ENCODE measurements at regions not wholly inside any gene's neighbourhood (a gene's known extent, or its start where the extent isn't known, plus 50 kb on each side); places are given as distances from the start of the nearest gene placed in this dataset.
"Not testable (repeated sequence)": the region's sequence is repeated elsewhere in the genome, so short reads cannot be mapped to it uniquely, and the experiment has no call there.

- DNase-seq (no peak), ATAC-seq (ENCODE audit: low read depth) (no peak)
- TF ChIP-seq CTCF (IDR thresholded peaks at IDR 0.05) = no peak
- Mint-ChIP-seq H3K27ac (no peak overlapping the region), H3K27me3 (no peaks in the 10 kb centered on the region), H3K36me3 (ENCODE audit: low read depth) (no peaks in the 10 kb centered on the region), H3K9me3 (peaks cover 5% of the 10 kb centered on the region), H3K4me1 (peaks cover 27% of the 10 kb centered on the region), H3K4me3 (no peak overlapping the region)
- ChIA-PET CTCF (interaction anchor here (1.2 kb wide), 1 partner anchor 10 kb away, joined by 4 read pairs; no protein-coding TSS in a partner anchor), POLR2A (no interaction called here)
- intact Hi-C loops (cut with micrococcal nuclease) = no loop called here
Observed at GRCh38 chr21:35195232-35195631, 146.1 kb upstream of the RUNX1 start.

GRCh38 chr21:35191754-35192153, 142.7 kb upstream of the RUNX1 start:
- CTCF ChIA-PET = no interaction called here
- TF ChIP-seq CTCF (IDR thresholded peaks at IDR 0.05) = no peak
- POLR2A ChIA-PET = interaction anchor here (1.5 kb wide), 2 partner anchors 14 to 303 kb away, joined by 4 to 7 read pairs; no protein-coding TSS in a partner anchor
- DNase-seq (no peak), ATAC-seq (ENCODE audit: low read depth) (no peak)
- Mint-ChIP-seq H3K4me1 (peaks cover 36% of the 10 kb centered on the region), H3K27ac (no peak overlapping the region), H3K36me3 (ENCODE audit: low read depth) (no peaks in the 10 kb centered on the region), H3K27me3 (no peaks in the 10 kb centered on the region), H3K9me3 (peaks cover 5% of the 10 kb centered on the region), H3K4me3 (no peak overlapping the region)
- intact Hi-C loops (cut with micrococcal nuclease) = no loop called here

GRCh38 chr21:35191128-35191527, 142.0 kb upstream of the RUNX1 start:
- H3K27ac Mint-ChIP-seq = peak overlapping the region; percentile 78
- no peak overlapping the region for H3K4me3 Mint-ChIP-seq
- no peak for TF ChIP-seq CTCF (IDR thresholded peaks at IDR 0.05)
- DNase-seq (no peak), ATAC-seq (ENCODE audit: low read depth) (no peak)
- ChIA-PET POLR2A (interaction anchor here (1.0 to 1.5 kb wide), 3 partner anchors 14 to 325 kb away, joined by 3 to 7 read pairs (median 4); no protein-coding TSS in a partner anchor), CTCF (interaction anchor here (1.0 to 1.6 kb wide), 2 partner anchors 13 to 36 kb away, joined by 3 to 5 read pairs; no protein-coding TSS in a partner anchor)
- H3K4me1 Mint-ChIP-seq = peaks cover 36% of the 10 kb centered on the region
- intact Hi-C loops (cut with micrococcal nuclease) = no loop called here
- peaks cover 5% of the 10 kb centered on the region for H3K9me3 Mint-ChIP-seq
- H3K36me3 Mint-ChIP-seq (ENCODE audit: low read depth) = no peaks in the 10 kb centered on the region
- H3K27me3 Mint-ChIP-seq = no peaks in the 10 kb centered on the region

GRCh38 chr21:35190201-35190701, 141.1 kb upstream of the RUNX1 start:
- TF ChIP-seq CTCF (IDR thresholded peaks at IDR 0.05) = no peak
- peak overlapping the region; percentile 61 for H3K4me3 Mint-ChIP-seq
- peak overlapping the region; percentile 78 for H3K27ac Mint-ChIP-seq
- no peak for DNase-seq
- no peak for ATAC-seq (ENCODE audit: low read depth)
- H3K9me3 Mint-ChIP-seq = peaks cover 5% of the 10 kb centered on the region
- ChIA-PET POLR2A (interaction anchor here (0.7 to 2.2 kb wide), 10 partner anchors 13 to 325 kb away, joined by 3 to 28 read pairs (median 8); partner anchors contain the start of gene RUNX1), CTCF (interaction anchor here (1.0 to 1.6 kb wide), 2 partner anchors 14 to 37 kb away, joined by 3 to 5 read pairs; no protein-coding TSS in a partner anchor)
- intact Hi-C loops (cut with micrococcal nuclease) = no loop called here
- H3K4me1 Mint-ChIP-seq = peaks cover 36% of the 10 kb centered on the region
- H3K27me3 Mint-ChIP-seq = no peaks in the 10 kb centered on the region
- H3K36me3 Mint-ChIP-seq (ENCODE audit: low read depth) = no peaks in the 10 kb centered on the region

GRCh38 chr21:35189077-35189863, 140.2 kb upstream of the RUNX1 start:
- no peaks in the 10 kb centered on the region for H3K27me3 Mint-ChIP-seq
- peak; percentile 96 for ATAC-seq (ENCODE audit: low read depth)
- H3K9me3 Mint-ChIP-seq = peaks cover 5% of the 10 kb centered on the region
- DNase-seq = no peak
- POLR2A ChIA-PET = interaction anchor here (0.5 to 2.2 kb wide), 22 partner anchors 9 to 1192 kb away, joined by 3 to 28 read pairs (median 4); partner anchors contain the start of gene RUNX1
- H3K27ac Mint-ChIP-seq = peak overlapping the region; percentile 78
- H3K4me1 Mint-ChIP-seq = peaks cover 36% of the 10 kb centered on the region
- intact Hi-C loops (cut with micrococcal nuclease) = loop anchor here (1.0 to 2.0 kb wide), 7 partner anchors 16 to 301 kb away; no protein-coding TSS in a partner anchor
- CTCF ChIA-PET = interaction anchor here (1.4 kb wide), 1 partner anchor 138 kb away, joined by 7 read pairs; no protein-coding TSS in a partner anchor
- no peaks in the 10 kb centered on the region for H3K36me3 Mint-ChIP-seq (ENCODE audit: low read depth)
- H3K4me3 Mint-ChIP-seq = peak overlapping the region; percentile 55
- TF ChIP-seq CTCF (IDR thresholded peaks at IDR 0.05) = no peak

GRCh38 chr21:35183389-35183788, 134.3 kb upstream of the RUNX1 start:
- DNase-seq; H3K27ac Mint-ChIP-seq; intact Hi-C loops (cut with micrococcal nuclease); H3K36me3 Mint-ChIP-seq (ENCODE audit: low read depth); CTCF ChIA-PET; H3K4me3 Mint-ChIP-seq; H3K9me3 Mint-ChIP-seq; POLR2A ChIA-PET; H3K27me3 Mint-ChIP-seq; ATAC-seq (ENCODE audit: low read depth): not testable (repeated sequence)
- peaks cover 13% of the 10 kb centered on the region for H3K4me1 Mint-ChIP-seq

Measured in activated B cell treated with CpG ODN at 0.5 μM for 24 hours (primary cell).